Fibroblast of skin of left biceps (primary cell): ENCODE measurements at regions not wholly inside any gene's neighbourhood (a gene's known extent, or its start where the extent isn't known, plus 50 kb on each side); places are given as distances from the start of the nearest gene placed in this dataset.

ENCODE experiments used
- DNase-seq, 2 experiments: peaks; one replicate each; pipeline ENCODE4 v3.0.0-alpha.2; 2013; ENCODE audit warnings: low read depth in 2 of 2

DNA sequence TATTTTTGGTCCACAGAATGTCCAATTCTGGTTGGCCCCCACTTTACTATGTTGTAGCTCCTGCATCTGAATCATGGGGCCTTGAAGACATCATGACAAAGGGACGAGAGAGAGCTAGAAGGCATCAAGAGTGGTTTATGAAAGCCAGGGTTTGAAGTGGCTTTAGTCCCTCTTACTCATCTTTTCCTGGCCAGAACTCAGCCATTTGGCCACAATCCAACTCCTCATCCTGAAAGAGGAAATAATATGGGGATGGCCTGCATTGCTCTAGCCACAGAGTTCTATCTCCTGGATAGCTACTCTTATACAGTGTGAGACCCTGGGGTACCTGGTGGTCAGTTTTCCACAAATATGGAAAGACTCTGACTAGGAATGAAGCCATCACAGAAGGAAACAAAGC is 418.9 kb downstream of the XPNPEP1 start:
- DNase-seq: no peak

DNA sequence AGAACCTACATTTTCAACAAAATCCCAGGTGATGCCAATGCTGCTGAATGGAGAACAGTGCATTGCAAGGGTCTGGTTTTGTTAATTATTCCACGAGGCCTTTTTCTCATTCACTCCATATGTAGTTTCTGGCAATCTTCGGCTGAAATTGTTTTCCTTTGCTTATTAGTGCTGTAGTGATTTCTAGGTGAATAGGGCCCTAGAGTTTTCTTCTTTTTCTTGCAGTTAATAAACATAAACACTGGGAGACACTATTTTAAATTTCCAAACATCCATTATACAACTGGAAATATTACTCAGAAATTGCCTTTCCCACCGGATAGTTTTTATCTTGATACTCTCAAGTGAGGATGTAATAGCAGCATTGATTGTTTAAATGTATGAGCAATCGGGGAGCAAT is 435.6 kb downstream of the XPNPEP1 start:
- no peak for DNase-seq

DNA sequence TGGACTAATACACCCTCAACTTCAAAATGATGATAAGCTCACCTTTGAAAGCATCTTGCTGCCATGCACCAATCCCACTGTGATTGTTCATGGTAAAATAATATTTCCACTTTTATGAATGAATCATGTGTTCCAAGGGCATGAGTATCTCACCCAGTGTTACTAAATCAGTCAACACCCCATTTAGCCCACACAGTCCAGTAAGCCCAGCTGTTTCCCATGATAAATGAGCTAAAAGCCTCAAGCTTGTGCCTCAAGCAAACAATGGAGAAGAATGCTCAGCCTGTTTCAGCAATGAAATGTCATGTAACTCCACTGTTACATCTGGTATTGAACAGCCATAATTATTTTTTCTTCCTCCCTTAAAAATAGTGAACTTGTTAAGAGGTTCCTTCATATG is 442.5 kb downstream of the XPNPEP1 start:
- no peak for DNase-seq

DNA sequence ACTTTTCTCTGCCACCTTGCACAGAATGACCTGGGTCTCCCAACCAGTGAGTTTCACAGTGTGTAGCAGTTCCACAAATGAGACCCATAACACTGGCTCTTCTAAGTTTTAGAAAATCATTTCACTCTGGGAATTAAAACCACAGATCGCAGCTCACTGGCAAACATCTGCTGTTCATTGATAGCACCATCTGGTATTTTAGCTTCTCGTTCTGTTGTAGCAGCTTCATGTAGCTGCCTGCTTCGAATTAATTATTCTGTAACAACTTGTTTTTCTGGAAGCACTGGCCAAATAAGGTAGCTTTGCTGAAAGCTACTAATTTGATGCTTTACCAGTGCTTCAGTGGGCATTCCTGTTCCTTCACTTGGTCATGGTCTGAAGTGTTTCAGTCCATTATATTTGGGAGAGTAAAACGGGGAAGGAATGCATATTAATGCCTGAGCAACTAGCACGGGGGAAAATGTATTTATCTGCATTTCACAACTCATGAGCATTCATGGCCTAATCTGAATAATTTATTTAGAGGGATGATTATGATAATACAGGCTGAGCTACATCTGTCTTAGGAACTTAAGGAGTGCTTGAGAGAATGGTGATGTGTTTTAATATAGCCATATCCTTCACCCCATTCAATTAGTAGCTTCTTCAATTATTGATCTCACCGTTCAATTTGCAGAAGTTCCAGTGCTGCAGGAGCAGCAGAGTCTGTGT is 447.4 kb downstream of the XPNPEP1 start:
- no peak for DNase-seq

DNA sequence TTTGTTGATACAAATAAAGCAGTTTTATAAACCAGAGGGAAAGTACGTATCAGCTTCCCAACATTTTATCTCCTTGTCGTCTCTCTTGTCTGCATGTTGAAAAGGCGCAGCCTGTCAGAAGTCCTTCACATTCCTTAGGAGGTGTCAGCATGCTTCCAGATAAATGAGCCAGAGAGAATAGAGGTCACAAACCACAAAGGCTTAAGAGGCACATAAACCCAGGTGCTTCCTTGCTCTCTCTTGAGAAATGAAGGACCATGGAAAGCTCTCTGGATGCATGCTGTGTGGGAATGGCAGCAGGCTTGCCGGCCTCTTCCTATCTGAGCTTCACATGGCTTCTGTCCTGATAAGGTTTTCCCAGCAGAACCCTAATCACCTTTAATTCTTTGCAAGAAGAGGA is 448.5 kb downstream of the XPNPEP1 start:
- DNase-seq: no peak

DNA sequence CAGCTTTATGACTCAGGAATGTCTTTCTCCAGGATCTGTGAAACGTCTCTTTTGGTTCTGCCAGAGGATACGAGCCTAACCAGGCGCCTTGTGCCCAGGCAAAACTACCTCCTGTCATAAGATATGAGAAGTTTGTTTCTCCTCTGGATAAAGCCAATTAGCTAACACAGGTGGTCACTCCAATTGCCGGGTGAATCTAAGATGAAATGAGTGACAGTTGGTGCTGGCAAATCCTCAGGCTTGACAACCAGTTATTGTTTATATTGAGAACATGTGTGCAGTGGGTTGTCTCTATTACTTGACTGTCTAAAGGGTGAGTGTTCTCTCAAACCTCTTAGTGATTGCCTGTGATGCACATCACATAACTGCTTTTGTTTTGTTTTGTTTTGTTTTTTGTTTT is 449.1 kb downstream of the XPNPEP1 start:
- no peak for DNase-seq

DNA sequence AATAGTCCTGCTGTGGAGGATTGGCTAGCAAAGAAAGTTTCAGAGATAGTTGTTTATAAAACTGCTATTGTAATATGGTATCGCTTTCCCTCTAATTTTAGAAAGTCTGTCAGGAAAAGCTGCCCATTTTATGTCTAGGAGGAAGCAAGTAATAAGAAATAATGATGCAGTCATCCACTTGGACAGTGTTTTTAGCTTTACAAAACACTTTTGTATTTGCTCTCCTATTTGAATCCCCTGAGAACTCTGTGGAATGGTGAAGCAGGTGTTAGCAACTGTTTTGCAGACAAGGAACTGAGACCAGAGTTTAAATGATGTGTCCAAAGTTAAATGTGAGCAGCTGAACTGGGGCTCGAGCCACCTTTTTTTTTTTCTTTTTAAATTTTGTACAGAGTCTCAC is 455.8 kb downstream of the XPNPEP1 start:
- DNase-seq: no peak

DNA sequence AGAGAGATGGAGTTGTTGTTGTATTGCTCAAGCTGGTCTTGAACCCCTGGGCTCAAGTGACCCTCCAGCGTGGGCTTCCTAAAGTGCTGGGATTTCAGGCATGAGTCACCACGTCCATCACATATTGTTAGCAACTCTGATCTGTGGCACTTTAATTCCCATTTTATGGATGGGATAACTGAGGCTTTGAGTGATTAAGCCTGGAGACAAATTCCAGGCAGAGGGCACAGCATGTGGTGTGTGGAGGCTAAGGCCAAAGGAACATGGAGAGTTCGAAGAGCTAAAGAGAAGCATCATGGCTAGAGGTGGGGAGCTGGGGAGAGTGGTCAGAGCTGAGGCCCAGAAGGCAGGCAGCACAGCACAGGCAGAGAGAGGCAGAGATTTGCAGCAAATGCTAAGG is 458.4 kb downstream of the XPNPEP1 start:
- DNase-seq: no peak

DNA sequence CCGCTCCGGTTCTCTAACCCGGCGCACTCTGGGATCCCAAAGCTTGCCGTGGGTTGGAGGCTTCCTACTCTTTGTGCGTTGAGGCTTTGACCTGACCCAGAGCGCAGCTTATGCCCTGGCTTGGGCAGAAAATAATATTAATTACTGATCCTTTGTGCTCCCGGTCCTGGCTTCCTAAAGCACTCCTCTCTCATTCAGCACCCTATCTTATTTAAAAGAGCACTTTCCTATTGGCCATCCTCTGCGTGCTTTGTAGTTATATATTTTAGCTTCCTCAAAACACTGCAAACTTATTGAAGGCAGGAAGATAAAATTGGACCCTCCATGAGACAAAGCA is 466.0 kb downstream of the XPNPEP1 start:
- no peak for DNase-seq

DNA sequence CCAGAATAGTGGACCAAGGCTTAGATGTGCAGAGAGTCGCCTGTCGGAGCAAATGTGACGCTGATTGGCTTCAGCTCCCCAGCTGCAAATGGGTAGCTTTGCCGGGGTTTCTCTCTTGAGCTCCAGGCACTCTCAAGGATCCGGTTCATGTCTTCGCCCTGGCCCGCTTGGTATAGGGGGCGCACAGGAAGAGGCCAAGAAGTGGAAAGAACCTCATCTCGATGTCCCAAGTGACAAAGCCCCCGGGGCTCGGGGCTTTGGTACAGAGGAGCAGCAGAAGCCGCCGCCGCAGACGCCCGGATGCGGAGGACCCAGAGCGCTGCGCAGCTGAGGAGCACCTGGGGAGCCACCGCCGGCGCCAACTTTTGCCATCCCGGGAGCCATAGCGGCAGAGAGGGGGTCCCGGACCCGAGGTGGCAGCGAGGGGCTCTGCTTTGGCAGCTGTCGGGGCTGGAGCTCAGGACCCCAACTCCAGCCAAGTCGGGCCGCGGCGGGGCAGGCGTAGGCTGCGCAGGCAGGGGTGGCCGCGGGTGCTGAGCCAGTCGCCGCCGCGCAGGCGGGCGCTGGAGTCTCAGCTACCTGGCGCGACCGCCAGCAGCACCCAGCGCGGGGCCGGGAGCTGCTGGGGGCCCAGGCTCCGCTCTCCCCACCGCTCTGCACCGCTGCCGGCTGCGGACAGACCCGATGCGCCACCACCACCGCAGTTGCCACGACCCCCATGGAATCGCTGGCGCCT is 466.6 kb downstream of the XPNPEP1 start:
- no peak for DNase-seq

DNA sequence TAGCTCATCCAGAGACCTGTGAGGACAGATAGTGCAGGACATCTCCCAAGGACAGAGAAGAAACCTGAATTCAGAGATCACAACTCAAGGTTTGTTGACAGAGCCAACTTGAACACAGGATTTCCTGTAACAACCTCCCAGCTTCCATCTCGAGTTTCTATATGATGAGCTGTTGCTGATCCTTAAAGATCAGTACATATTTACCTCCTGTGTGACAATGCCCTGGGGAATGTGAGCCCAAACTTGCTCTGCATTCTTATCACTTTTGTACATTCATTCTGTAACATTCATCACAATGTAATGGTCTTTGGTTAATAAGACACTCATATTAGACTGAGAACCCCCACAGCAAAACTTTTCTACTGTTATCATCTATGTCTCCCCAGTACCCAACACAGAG is 468.6 kb downstream of the XPNPEP1 start:
- no peak for DNase-seq

DNA sequence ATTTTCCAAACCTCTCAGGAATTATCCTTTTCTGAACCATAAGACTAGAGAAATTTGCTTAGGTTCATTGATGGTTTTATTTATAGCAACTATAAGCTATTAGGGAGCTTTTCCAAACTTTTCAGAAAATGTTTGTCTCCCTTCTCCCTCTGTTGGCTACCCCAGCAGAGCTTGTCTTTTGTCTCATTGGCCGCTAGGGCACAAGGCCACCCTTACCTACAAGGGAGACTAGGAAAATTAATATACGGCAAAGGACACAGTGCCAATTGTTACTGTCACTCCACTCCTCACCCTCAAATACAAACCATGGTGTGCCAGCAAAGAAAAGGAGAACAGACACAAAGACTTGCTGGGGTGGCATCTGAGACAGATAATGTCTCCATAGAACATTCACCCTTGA is 471.4 kb downstream of the XPNPEP1 start:
- DNase-seq: no peak

DNA sequence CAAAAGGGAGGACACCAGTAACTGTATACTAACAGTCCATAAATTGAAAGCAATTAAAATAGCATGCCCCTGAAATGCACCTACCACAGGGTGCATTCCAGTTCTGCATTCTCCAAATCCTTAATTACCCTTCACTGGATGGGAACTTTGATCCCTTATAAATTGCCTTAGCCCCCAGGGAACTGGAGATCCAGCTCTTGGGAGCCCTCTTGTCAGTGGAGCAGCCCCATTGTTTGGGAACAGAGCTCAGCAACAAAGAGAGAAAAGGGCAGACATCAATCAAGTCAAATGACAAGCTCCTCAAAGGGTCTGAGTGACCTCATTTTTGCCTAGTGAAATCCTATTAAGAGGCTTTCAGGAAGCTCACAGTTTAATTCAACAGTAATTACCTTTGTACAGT is 472.6 kb downstream of the XPNPEP1 start:
- DNase-seq: no peak

DNA sequence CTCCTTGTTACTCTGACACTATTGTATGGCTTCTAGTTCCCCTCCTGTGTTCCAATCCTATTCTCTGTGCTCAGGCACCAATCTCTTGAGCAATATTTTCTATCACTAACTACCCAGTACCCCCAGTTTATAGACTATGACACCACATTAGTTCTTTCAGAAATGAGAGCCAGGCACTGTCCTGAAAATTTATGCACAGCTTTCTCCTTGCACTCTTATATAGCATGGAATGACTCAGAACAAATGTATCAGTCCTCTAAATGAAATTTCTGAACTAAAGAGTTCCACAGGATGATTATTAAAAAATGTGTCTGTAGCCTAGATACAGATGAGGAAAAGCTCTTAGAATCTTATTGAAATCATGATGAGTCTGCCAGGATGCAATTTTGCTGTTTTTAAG is 489.9 kb downstream of the XPNPEP1 start:
- no peak for DNase-seq

DNA sequence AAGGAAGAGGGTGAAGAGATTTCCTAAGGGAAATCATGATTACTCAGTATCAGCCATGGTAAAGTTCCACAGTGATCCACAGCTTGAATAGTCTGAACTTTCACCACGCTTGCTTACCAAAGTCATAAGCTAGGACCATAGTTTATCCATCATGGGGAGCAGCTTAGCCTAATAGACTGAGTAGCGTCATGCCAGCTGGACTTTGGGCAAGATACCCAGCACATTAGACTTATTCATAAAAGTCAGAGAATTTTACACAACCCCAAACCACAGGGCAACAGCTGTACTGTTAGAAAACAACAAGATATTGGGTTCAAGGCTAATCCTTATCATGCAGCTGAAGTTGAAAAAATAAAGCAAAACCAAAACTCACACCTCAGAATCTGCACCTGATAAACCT is 491.0 kb downstream of the XPNPEP1 start:
- DNase-seq: no peak

DNA sequence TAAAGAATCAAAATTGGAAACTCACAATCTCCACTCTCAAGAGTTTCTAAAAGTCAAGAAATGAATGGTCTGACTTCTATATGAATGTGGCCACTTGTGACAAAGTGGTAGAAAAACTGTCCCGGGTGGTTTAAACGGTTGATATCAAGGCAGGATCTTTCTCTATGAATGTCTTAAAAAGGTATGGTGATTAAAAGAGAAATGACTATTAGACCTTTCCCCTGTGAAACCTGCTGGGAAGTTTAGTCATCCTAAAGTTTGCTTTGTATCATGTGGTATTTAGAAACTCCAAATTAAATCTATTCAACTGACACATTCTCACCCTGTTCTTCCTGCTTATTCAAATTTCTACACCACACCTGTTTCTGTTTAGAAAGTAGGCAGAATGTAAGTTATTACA is 492.5 kb downstream of the XPNPEP1 start:
- no peak for DNase-seq

DNA sequence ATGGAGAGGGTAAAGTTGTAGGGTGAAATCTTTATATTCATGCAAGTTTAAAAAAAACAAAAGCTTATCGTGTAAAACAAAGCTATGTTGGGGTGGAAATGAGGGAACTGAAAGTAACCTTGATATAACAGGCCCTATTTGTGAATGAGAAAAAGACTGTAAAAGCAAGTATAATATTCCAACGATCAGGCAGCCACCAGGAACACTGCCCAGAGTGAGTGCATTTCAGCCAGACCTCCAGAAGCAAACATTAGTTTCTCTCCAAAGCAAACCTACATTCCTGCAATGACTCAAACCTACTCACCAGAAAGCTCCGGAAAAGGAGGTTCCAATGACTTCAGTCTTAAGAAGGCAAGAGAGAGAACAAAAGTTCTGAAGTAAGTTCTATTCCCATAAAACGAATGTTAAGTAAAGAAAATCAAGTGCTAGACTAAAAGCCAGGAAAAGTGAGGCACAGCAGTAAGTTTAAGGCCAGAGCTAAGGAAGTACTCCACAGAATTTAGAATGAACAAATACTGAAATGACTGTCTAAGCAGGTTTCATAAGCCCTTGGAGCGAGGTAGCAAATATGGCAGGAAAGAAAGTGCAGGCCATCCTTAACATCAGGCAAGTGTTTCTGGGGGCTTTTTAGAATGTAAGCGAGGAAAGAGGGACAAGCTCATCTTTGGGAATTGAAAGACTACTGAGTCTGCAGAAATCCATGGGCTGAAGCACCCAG is 493.1 kb downstream of the XPNPEP1 start:
- DNase-seq: peak; percentile 2 to 4

DNA sequence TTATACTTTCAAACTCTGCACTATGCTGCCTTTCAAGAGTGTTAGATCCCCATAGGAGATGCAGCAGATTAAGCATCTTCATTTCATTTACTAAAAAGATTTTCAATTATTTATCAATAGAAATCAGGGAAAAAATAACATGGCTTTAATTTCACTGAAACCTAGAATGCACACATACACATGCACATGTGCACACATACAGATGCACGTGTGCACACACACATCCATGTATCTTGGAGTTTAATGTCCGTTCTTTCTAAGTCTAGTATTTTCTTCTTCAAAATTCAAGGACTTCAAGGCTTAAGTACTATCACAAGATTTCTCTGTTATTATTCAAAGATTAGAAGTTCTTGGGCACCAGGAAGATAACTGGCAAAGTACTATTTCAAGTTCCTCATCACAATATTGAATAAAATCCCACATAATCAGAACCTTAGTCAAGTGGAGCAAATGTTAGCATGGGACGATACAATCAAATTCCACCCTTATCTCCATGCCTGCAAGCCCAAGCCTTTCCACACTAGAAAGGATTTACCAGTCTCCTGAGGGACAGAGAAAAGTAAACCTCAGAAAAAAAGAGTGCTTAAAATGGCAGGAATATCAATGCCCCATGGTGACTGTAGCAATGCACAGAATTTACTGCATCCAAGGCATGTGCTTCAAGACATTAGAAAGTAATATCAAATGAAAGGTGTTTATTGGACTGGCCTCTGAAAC is 494.4 kb downstream of the XPNPEP1 start:
- DNase-seq: no peak

DNA sequence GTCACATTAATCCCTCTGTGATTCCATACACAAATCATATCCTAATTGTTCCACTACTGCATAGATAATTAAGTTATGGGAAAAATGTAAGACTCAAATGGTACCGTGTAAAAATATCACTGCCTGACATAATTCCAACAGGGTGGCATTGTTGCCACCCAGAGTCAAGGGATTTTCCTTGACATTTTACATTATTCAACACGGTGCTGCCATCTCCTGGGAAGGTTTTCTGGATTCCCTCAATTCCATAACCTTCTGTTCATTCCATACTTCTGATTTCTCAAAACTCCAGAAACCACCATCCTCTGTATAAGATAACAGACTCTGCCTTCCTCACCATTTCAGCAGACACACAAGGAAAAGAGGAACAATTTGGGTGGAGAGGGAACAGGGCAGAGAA is 495.9 kb downstream of the XPNPEP1 start:
- DNase-seq: no peak

DNA sequence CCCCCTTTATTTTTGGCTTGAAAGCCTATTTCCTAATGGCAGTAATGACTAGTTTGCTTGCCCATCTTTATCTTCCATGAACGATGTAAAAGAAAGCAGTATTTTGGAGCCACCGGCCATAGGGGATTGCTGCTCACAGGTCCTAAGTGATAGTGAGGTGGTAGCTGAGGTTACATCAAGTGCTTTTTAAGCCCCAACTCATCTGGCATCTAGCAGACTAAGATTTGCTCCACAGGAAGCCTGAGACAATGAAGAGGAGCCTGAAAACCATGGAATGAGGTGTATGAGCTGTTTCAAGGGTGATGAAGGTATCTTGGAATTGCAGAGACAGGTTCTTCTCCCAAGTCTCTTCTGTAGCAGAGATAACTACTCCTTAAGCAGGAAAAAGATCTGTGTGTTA is 496.3 kb downstream of the XPNPEP1 start:
- no peak for DNase-seq

DNA sequence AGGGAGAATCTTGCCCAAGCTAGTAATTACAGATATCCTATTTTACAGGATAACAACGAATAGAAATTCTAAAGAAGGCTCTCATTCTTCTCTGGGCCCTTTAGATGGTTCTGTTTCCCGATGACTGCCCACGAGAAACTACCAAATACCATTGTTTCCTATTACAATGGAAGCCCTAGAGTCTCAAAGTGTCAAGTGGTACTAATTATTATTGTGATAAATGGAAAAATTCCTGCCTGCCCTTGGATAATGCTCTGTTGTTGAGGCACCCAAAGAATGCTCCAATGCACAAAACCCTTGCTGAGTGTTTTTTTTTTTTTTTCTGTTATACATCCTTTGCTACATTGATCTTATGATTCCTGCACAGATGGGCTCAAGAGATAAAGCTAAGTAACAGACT is 504.5 kb downstream of the XPNPEP1 start:
- DNase-seq: no peak

DNA sequence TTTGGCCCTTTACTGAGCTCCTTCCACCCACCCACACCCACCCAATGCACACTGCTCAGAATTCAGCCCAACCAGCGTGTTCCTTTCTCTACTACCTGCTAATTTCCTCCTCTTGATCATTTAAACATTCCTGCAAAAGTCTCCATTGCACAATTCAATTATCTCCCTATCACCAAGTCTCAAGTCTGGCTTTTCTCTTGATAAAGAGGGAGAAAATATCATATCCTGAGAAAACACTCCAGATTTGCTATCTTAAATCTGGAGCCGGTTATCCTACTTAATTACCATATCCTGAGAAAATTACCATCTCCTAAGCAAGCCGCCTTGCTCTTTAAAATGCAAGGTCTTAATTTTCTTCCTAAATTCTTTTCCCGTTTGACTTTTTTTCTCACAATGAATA is 505.5 kb downstream of the XPNPEP1 start:
- DNase-seq: no peak

DNA sequence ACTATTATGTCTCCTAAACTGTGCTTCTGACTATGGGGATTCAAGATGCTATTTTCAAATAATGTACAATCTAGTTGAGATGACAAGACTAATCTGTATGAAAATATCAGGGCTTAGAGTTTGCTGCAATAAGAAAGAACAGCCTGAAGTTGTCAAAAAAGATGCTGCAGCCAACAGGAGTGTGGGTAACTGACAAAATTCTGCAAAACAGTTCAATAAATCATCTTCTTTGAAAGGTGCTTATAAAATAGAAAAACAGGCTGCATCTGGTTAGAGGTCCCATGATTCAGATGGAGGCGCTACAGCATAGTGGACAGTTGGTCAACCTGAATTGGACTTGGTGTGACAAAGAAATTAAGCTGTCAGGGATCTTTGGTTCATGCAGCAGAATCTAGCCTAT is 511.0 kb downstream of the XPNPEP1 start:
- no peak for DNase-seq
